ENCODE measurements at regions not wholly inside any gene's neighbourhood (a gene's known extent, or its start where the extent isn't known, plus 50 kb on each side); places are given as distances from the start of the nearest gene placed in this dataset.

GRCh38 chr3:13259831-13260230 is 160.3 kb downstream of the NUP210 start:
- intact Hi-C loops (cut with DNase I), result no loop called here
- H3K4me1 ChIP-seq, result no peaks in the 10 kb centered on the region
- TF ChIP-seq, protein P1, sequence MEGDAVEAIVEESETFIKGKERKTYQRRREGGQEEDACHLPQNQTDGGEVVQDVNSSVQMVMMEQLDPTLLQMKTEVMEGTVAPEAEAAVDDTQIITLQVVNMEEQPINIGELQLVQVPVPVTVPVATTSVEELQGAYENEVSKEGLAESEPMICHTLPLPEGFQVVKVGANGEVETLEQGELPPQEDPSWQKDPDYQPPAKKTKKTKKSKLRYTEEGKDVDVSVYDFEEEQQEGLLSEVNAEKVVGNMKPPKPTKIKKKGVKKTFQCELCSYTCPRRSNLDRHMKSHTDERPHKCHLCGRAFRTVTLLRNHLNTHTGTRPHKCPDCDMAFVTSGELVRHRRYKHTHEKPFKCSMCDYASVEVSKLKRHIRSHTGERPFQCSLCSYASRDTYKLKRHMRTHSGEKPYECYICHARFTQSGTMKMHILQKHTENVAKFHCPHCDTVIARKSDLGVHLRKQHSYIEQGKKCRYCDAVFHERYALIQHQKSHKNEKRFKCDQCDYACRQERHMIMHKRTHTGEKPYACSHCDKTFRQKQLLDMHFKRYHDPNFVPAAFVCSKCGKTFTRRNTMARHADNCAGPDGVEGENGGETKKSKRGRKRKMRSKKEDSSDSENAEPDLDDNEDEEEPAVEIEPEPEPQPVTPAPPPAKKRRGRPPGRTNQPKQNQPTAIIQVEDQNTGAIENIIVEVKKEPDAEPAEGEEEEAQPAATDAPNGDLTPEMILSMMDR (IDR thresholded peaks at IDR 0.05), result no peak

GRCh38 chr3:13258986-13259514 is 161.1 kb downstream of the NUP210 start:
- TF ChIP-seq, protein P1 (IDR thresholded peaks at IDR 0.05), result no peak

More at GRCh38 chr3:13259831-13260230, 160.3 kb downstream of the NUP210 start:
- Histone ChIP-seq H3K36me3 (no peaks in the 10 kb centered on the region), H3K9me3 (no peaks in the 10 kb centered on the region), H3K9ac (ENCODE audit: low read depth in 2 of 2, low read length in 2 of 2) (no peak overlapping the region), H3K4me3 (no peak overlapping the region), H3K27me3 (no peaks in the 10 kb centered on the region), H3K27ac (no peak overlapping the region)
- DNase-seq, result no peak

GRCh38 chr3:13258280-13258679 is 161.8 kb downstream of the NUP210 start:
- H3K36me3 ChIP-seq, result no peaks in the 10 kb centered on the region
- no peaks in the 10 kb centered on the region for H3K4me1 ChIP-seq
- no peak overlapping the region for H3K27ac ChIP-seq
- no peaks in the 10 kb centered on the region for H3K9me3 ChIP-seq
- H3K9ac ChIP-seq (ENCODE audit: low read depth in 2 of 2, low read length in 2 of 2), result no peak overlapping the region
- TF ChIP-seq, protein P1 (IDR thresholded peaks at IDR 0.05), result no peak
- no peaks in the 10 kb centered on the region for H3K27me3 ChIP-seq
- intact Hi-C loops (cut with DNase I), result no loop called here
- H3K4me3 ChIP-seq, result no peak overlapping the region
- DNase-seq, result no peak

More at GRCh38 chr3:13258986-13259514, 161.1 kb downstream of the NUP210 start:
- Histone ChIP-seq H3K9ac (ENCODE audit: low read depth in 2 of 2, low read length in 2 of 2) (no peak overlapping the region), H3K4me3 (no peak overlapping the region), H3K36me3 (no peaks in the 10 kb centered on the region), H3K27me3 (no peaks in the 10 kb centered on the region), H3K4me1 (no peaks in the 10 kb centered on the region), H3K9me3 (no peaks in the 10 kb centered on the region), H3K27ac (no peak overlapping the region)
- intact Hi-C loops (cut with DNase I), result no loop called here
- no peak for DNase-seq

- no peak overlapping the region for H3K9ac ChIP-seq (ENCODE audit: low read depth in 2 of 2, low read length in 2 of 2)
- H3K36me3 ChIP-seq, result no peaks in the 10 kb centered on the region
- H3K4me3 ChIP-seq, result no peak overlapping the region
- TF ChIP-seq, protein P1 (IDR thresholded peaks at IDR 0.05), result no peak
- H3K27me3 ChIP-seq, result no peaks in the 10 kb centered on the region
- no peak for DNase-seq
- H3K9me3 ChIP-seq, result no peaks in the 10 kb centered on the region
- H3K27ac ChIP-seq, result no peak overlapping the region
- H3K4me1 ChIP-seq, result no peaks in the 10 kb centered on the region
- intact Hi-C loops (cut with DNase I), result no loop called here
These were observed 162.5 kb downstream of the NUP210 start for GRCh38 chr3:13257666-13258065.

DNA sequence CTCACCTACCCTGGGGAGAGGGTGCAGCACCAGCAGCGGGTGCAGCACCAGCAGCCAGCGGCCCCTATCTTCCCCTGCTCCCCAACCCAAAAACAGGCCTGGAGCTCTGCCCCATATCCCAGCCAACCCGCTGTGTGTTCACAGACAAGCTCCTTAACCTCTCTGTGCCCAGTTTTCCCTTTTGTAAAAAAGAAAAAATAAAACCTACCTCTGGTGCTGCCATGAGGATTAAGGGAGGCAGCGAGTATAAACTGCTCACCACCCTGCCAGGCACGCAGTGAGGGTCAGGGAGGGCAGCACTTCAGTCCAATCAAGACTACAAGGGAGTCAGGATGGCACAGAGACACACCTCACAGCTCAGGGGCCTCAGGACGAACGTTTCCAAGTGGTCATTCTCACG is 163.3 kb downstream of the NUP210 start:
- Histone ChIP-seq H3K27me3 (no peaks in the 10 kb centered on the region), H3K9ac (ENCODE audit: low read depth in 2 of 2, low read length in 2 of 2) (no peak overlapping the region), H3K4me1 (no peaks in the 10 kb centered on the region), H3K9me3 (no peaks in the 10 kb centered on the region), H3K27ac (no peak overlapping the region), H3K36me3 (no peaks in the 10 kb centered on the region), H3K4me3 (no peak overlapping the region)
- no peak for DNase-seq
- intact Hi-C loops (cut with DNase I), result no loop called here
- TF ChIP-seq, protein P1 (IDR thresholded peaks at IDR 0.05), result no peak
